ENCODE measurements at regions not wholly inside any gene's neighbourhood (a gene's known extent, or its start where the extent isn't known, plus 50 kb on each side); places are given as distances from the start of the nearest gene placed in this dataset.
A peak's percentile ranks its signal among the peaks of the same experiment; 100 is the strongest.

GRCh38 chr14:89681086-89682018, 264.3 kb upstream of the FOXN3 start (continued):
- TF ChIP-seq ETV6 (conservative IDR thresholded peaks at IDR 0.05 in 1 of 2, IDR thresholded peaks at IDR 0.05 in 1 of 2; ENCODE audit: borderline replicate concordance in 1 of 2, low read depth in 1 of 2): peak in 1 of 2 experiments; percentile 98; a peak in 2 of 4 replicates
- TF ChIP-seq SMAD5 (IDR thresholded peaks at IDR 0.05; ENCODE audit: low read depth): no peak
- no peak for TF ChIP-seq WRNIP1 (IDR thresholded peaks at IDR 0.05; ENCODE audit: borderline replicate concordance, low read depth, low read length)
- TF ChIP-seq CBX5 (IDR thresholded peaks at IDR 0.05; ENCODE audit: low read depth): no peak
- peak; percentile 83 to 85 for TF ChIP-seq EP300 (IDR thresholded peaks at IDR 0.05; ENCODE audit: borderline replicate concordance in 1 of 2, control insufficient read depth in 1 of 2, low read depth in 2 of 2, low read length in 2 of 2)
- no peak for TF ChIP-seq CHD4 (IDR thresholded peaks at IDR 0.05)
- TF ChIP-seq IRF3 (IDR thresholded peaks at IDR 0.05): no peak
- TF ChIP-seq REST (IDR thresholded peaks at IDR 0.05; ENCODE audit: low read depth, low read length): no peak
- TF ChIP-seq MEF2A (IDR thresholded peaks at IDR 0.05; ENCODE audit: insufficient read depth, low read depth, low read length): peak; percentile 91
- TF ChIP-seq RB1 (IDR thresholded peaks at IDR 0.05; ENCODE audit: borderline replicate concordance): no peak
- TF ChIP-seq E4F1 (IDR thresholded peaks at IDR 0.05; ENCODE audit: borderline replicate concordance, partially characterized antibody): no peak
- no peak for TF ChIP-seq RBBP5 (conservative IDR thresholded peaks at IDR 0.05)
- TF ChIP-seq BCL11A (IDR thresholded peaks at IDR 0.05; ENCODE audit: low read depth, low read length): peak; percentile 91
- peak; percentile 58; the same call in 1 of the 2 replicates for TF ChIP-seq GATAD2B (conservative IDR thresholded peaks at IDR 0.05; ENCODE audit: low read depth)
- TF ChIP-seq PRDM15 (CRISPR knock-in tag; IDR thresholded peaks at IDR 0.05): no peak
- no peak for TF ChIP-seq LARP7 (IDR thresholded peaks at IDR 0.05)
- TF ChIP-seq NFYB (IDR thresholded peaks at IDR 0.05; ENCODE audit: insufficient read depth, low read depth, low read length): no peak

Data from GM12878 (cell line).